T-helper 22 cell (primary cell): ENCODE measurements at regions not wholly inside any gene's neighbourhood (a gene's known extent, or its start where the extent isn't known, plus 50 kb on each side); places are given as distances from the start of the nearest gene placed in this dataset.

ENCODE experiments used
- DNase-seq: peaks from one replicate; pipeline ENCODE4 v3.0.0-alpha.2; 2020; ENCODE audit warnings: low read depth

DNA sequence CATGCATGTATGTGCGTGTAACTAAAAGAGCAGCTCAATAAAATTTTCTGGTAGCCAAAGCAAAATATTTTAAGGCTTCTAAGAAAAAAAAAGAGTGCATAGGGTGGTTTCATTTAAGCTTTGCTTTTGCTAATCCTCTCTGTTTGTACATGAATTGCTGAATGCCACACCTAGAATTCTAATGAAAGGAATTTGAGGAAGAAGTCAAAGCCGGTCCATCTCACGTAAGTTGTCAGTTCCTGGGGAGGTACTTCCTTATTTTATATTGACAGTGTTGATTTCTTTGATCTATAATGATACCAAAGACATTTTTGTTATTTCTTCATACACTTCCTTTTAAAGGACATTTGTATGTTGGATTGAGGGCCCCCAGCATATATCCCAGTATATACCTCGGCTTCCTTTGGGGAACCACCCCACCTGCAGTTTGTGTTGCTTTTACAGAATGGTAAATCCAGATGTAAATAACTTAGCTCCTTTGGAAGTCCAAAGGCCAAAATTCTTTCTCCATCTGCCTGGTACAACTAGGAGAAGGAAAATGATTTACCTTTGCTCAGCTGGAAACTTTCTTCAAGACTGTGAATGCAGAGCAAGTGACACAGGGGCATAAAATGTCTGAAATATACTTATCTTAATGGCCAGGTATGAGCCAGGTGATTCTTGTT is 420.9 kb upstream of the ATP2B1 start:
- DNase-seq = no peak

DNA sequence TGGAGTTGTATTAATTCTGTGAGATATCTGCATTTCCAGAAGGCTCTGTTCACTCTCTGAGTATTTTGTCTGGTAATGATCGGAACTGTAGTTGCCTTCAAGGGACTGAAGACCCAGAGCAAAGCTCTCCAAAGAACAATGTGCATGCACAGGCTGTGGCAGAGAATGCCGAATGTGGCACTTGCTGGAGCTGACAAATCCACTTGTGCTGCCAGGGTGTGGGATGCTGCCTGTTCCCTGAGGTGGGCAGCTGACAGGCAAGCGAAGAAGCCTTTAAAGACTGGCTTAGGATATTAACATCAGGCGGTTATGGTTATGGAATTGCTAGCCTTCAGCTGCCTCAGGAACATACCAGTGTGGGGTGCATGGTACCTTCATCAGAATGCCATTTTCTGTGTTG is 419.9 kb upstream of the ATP2B1 start:
- DNase-seq = no peak

GRCh38 chr12:90126125-90126524 is 417.5 kb upstream of the ATP2B1 start:
- DNase-seq = no peak

GRCh38 chr12:90124914-90125313 is 416.3 kb upstream of the ATP2B1 start:
- DNase-seq = no peak

GRCh38 chr12:90124289-90124688 is 415.7 kb upstream of the ATP2B1 start:
- DNase-seq = no peak

- DNase-seq = no peak
Measured at GRCh38 chr12:90122681-90123080, 414.0 kb upstream of the ATP2B1 start.

DNA sequence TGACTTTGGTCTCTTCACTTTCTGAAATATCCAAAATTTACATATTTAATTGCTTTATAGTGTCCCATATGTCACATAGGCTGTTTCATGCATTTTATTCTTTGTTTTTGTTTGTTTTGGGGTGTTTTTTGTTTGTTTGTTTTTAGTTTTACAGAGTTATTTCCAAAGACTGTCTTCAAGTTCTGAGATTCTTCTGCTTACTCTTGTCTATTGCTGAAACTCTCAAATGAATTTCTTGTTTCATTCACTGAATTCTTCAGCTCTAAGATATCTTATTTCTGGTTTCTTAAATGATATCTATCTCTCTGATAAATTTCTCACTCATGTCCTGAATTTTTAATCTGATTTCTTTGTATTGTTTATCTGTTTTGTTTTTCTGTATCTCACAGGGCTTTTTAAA is 412.0 kb upstream of the ATP2B1 start:
- no peak for DNase-seq

DNA sequence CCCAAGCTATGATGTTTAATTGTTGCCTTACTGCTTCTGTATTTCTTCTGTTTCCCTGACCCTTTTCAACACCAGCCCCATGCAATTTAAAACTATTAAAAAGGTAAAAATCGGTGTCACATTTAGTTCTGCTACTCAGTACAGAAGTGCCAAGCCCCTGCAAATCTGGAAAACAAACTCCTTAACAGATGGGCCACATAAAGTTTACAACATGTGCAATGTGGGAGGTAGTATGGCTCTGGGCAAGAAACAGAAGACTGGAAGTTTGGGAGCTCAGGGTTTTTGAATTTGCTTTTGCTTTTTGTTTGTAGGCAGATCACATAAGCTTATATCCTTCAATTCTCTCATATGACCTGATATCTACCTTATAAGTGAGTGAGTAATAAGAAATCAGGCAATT is 404.0 kb upstream of the ATP2B1 start:
- DNase-seq = no peak

DNA sequence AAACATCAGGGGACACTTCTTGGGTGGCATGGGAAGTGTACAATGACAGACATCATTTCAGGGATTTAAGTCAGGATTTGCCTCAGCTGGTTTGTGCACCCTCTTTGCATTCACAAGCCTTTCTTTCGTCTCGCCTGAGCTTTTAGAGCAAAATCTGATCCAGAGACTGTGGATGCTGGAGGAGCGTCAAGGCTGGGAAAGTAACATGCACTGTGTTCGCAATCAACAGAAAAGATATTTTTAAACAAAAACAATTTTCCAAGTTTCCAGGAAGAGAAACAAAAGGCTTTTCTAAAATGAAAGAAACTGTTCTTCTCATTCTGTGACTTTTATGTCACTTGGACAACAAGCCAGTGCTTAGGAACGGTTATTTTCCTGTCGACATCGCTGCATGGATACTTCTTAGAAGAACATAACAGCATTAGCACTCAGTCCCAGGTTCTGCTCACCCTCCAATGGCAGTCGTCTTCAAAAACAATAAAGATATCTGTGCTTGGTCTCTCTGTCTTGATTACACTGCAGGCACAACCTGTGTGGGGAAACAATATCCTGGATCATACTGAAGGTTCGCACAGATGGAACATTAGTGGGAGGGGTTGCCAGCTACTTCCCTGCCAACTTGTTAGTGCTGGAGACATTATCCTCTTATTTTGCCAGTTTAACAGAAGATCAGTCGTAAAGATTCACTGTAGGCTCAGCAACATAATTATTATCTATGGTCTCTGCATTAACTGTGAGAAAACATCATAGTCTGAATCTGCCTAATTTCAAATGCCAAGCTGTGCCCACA is 403.3 kb upstream of the ATP2B1 start:
- no peak for DNase-seq

- DNase-seq = no peak
Measured at GRCh38 chr12:90106568-90106967, 397.9 kb upstream of the ATP2B1 start.

DNA sequence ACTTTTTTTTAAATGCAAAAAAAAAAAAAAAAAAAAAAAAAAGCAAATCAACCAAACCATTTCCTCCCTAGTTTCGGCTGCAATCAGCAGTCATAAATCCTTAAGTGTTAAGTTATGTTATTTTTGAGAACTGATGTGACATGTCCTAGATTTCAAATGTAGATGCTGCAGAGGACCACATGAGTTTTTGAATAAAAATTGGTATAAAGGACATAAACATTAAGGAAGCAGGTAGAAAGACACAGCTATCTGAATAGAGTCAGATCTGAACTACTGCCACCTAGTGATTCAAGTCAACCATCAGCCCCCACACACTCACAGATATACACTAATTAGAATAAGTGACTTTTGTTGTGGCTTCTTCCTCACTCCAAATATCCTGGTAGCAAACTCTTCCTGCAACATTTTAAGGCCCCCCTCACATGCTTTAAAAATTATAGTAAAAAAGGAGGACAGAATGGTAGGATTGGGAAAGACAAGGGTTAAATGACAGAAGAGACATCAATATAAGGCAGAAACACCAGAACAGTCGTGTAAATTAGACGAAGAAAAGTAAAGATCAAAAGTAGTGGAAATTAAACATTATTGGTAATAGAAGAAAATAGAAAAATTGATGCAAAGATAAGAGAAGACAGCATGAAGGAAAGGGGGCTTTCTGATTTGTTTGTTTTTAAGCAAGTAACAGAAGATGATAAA is 394.5 kb upstream of the ATP2B1 start:
- DNase-seq = no peak

GRCh38 chr12:90100579-90100978 is 391.9 kb upstream of the ATP2B1 start:
- DNase-seq = no peak

DNA sequence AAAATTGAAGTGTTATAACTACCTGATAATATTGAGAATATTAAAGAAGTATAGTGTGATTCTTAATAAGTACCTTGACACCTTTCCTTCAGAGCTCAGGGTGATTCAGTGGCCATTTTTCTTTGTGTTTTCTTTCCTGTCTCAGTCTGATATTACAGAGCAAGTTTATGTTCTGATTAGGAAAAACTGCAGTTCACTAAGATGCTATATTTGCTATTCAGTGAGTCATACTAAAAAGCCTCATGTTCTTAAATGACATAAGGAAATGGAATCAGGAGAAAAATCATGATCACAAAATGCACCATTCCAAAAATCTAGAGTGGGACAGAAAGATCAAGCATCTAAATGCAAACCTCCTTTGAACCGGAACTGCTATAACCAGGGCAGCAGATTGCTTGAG is 390.6 kb upstream of the ATP2B1 start:
- no peak for DNase-seq

DNA sequence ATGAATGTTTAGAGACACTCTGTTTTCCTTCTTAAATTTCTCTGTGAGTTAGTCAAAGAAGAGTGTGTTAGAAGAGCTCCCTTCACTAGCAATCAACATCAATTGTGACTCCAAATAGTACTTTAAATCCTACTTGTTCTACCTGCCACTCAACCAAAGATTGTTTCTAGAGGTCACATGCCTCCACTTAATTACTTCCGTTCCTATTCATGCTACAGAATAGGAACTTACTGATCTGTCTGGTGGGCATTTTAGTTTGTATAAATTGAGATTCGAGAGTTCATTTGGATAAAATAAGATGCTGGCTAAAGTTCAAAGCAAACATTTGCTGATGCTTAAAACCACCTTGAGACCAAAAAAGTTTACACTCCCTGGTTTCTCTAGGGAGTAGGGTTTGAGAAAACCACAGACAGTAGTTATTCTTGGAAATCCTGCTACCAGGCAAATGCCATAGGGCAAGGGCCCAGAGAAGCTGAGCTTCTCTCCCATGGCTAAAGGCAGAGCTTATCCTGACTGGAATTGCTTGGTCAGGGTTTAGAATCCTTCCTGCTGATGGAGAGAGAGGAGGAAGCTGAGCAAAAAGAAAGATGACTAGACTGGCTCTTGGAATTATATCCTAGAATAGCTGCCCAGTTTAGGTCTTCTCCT is 389.6 kb upstream of the ATP2B1 start:
- DNase-seq = no peak

GRCh38 chr12:90091809-90092208 is 383.2 kb upstream of the ATP2B1 start:
- DNase-seq = no peak

GRCh38 chr12:90090929-90091651 is 382.5 kb upstream of the ATP2B1 start:
- no peak for DNase-seq

DNA sequence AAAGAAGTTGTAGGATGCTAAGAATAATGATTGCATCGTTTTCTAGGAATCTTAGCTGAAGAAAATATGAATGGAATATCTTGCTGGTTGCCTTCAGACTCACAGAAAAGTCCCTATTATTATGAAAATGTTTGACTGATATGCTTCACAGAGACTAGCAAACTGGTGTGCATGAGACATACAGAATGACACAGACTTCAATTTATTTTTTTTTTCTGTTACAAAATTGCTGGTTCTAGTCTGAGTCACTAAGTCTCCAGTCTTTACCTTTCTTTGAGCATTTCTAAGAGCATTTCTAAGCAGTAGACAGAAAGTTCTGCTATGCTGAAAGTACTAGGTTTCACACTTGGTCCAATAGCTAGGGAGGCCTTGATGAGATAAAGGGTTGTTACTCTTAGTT is 377.6 kb upstream of the ATP2B1 start:
- DNase-seq = no peak

GRCh38 chr12:90085494-90086274 is 377.0 kb upstream of the ATP2B1 start:
- DNase-seq = no peak

DNA sequence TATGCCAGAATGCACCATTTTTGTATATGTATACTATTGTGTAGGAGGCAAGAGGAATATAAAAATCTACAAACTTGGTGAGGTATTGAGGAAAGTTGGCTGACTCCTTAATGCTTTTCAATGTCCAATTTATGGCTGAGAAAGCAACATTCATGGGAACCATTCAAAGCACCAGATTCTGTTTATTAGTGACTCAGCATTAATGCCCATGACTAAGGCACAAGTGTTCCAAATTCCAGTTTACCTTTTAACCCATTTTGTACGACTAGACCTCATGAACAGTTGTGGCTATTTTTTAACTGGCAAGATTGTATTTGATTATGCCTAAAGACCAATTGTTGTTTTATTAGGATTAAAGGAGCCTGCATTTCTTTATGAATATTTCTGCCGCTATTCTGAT is 375.4 kb upstream of the ATP2B1 start:
- DNase-seq = no peak

DNA sequence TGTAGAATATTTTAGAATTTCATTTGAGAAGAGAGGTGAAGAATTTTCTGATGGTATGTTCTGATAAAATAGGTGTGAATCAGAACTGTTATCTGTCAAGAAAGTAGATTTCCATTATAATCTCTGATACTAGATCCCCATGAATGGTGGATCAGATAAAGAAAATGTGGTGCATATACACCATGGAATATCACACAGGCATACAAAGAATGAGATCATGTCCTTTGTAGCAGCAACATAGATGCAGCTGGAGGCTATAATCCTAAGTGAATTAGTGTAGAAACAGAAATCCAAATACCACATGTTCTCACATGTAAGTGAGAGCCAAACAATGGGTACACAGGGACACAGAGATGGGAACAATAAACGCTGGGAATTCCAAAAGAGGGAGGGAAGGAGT is 372.0 kb upstream of the ATP2B1 start:
- DNase-seq = no peak

GRCh38 chr12:90079529-90080210 is 371.0 kb upstream of the ATP2B1 start:
- DNase-seq = no peak
